H9 (cell line): ENCODE measurements at regions not wholly inside any gene's neighbourhood (a gene's known extent, or its start where the extent isn't known, plus 50 kb on each side); places are given as distances from the start of the nearest gene placed in this dataset.

ENCODE experiments used
- DNase-seq: peaks from one replicate; pipeline ENCODE4 v3.0.0-alpha.2; 2017
- H2AFZ ChIP-seq: one replicate; pipeline ENCODE4 v1.6.1; 2013; ENCODE audit warnings: mild to moderate bottlenecking, low read length, control low read depth, moderate library complexity
- H2AK5ac ChIP-seq: 2 replicates; pipeline ENCODE4 v1.6.1; 2013; ENCODE audit warnings: low read length, control low read depth, mixed read lengths; ENCODE audit not compliant: insufficient read length
- H2BK120ac ChIP-seq: one replicate; pipeline ENCODE4 v1.6.1; 2013; ENCODE audit warnings: low read depth, mild to moderate bottlenecking, low read length, control low read depth, inconsistent platforms; ENCODE audit not compliant: poor library complexity, severe bottlenecking
- H2BK12ac ChIP-seq: 2 replicates; pipeline ENCODE4 v1.6.1; 2013; ENCODE audit warnings: low read length, control low read depth, mixed read lengths, low read depth; ENCODE audit not compliant: insufficient read length
- H2BK15ac ChIP-seq: 2 replicates; pipeline ENCODE4 v1.6.1; 2013; ENCODE audit warnings: low read depth, low read length, control low read depth
- H2BK20ac ChIP-seq: one replicate; pipeline ENCODE4 v1.6.1; 2013; ENCODE audit warnings: low read depth, mild to moderate bottlenecking, low read length, control low read depth, inconsistent platforms; ENCODE audit not compliant: poor library complexity, severe bottlenecking
- H2BK5ac ChIP-seq: 2 replicates; pipeline ENCODE4 v1.6.1; 2013; ENCODE audit warnings: low read length, control low read depth, mixed read lengths; ENCODE audit not compliant: insufficient read length
- H3K14ac ChIP-seq: 2 replicates; pipeline ENCODE4 v1.6.1; 2013; ENCODE audit warnings: low read length, control low read depth; ENCODE audit not compliant: insufficient read depth
- H3K18ac ChIP-seq: 2 replicates; pipeline ENCODE4 v1.6.1; 2013; ENCODE audit warnings: low read depth, mild to moderate bottlenecking, mixed read lengths, low read length, control low read depth; ENCODE audit not compliant: insufficient read length
- H3K23ac ChIP-seq: 2 replicates; pipeline ENCODE4 v1.6.1; 2013; ENCODE audit warnings: low read length, control low read depth, mixed read lengths, low read depth; ENCODE audit not compliant: insufficient read length
- H3K23me2 ChIP-seq: 2 replicates; pipeline ENCODE4 v1.6.1; 2013; ENCODE audit warnings: low read depth, mild to moderate bottlenecking, mixed read lengths, low read length, control low read depth; ENCODE audit not compliant: insufficient read length, poor library complexity, severe bottlenecking
- H3K27ac ChIP-seq: 2 replicates; pipeline ENCODE4 v1.5.1; 2013; ENCODE audit warnings: low read length, control low read depth, mixed read lengths, low read depth; ENCODE audit not compliant: insufficient read length
- H3K27me3 ChIP-seq: 2 replicates; pipeline ENCODE4 v1.6.1; 2013; ENCODE audit warnings: low read length, control low read depth, inconsistent platforms; ENCODE audit not compliant: insufficient read depth
- H3K4ac ChIP-seq: 2 replicates; pipeline ENCODE4 v1.6.1; 2013; ENCODE audit warnings: low read depth, mild to moderate bottlenecking, control low read depth, inconsistent platforms, low read length, moderate library complexity
- H3K4me1 ChIP-seq: 2 replicates; pipeline ENCODE4 v1.6.1; 2013; ENCODE audit warnings: low read length, control low read depth, inconsistent platforms; ENCODE audit not compliant: insufficient read depth
- H3K4me2 ChIP-seq: 2 replicates; pipeline ENCODE4 v1.6.1; 2013; ENCODE audit warnings: low read length, control low read depth, mixed read lengths; ENCODE audit not compliant: insufficient read length, insufficient read depth
- H3K56ac ChIP-seq: 2 replicates; pipeline ENCODE4 v1.6.1; 2013; ENCODE audit warnings: low read depth, mild to moderate bottlenecking, mixed read lengths, low read length, control low read depth; ENCODE audit not compliant: insufficient read length
- H3K79me1 ChIP-seq: 2 replicates; pipeline ENCODE4 v1.6.1; 2013; ENCODE audit warnings: low read depth, mild to moderate bottlenecking, moderate library complexity, low read length, control low read depth, inconsistent platforms; ENCODE audit not compliant: insufficient read depth, poor library complexity, severe bottlenecking
- H3K79me2 ChIP-seq: 2 replicates; pipeline ENCODE4 v1.6.1; 2013; ENCODE audit warnings: low read length, control low read depth, inconsistent platforms; ENCODE audit not compliant: insufficient read depth
- H3K9ac ChIP-seq: 2 replicates; pipeline ENCODE4 v1.6.1; 2013; ENCODE audit warnings: low read length, control low read depth, mixed read lengths; ENCODE audit not compliant: insufficient read length; ENCODE audit errors: extremely low read depth
- H3K9me3 ChIP-seq: one replicate; pipeline ENCODE4 v1.6.1; 2013; ENCODE audit warnings: low read depth, low read length, inconsistent platforms; ENCODE audit not compliant: control insufficient read depth
- H3T11ph ChIP-seq: one replicate; pipeline ENCODE4 v1.6.1; 2013; ENCODE audit warnings: mild to moderate bottlenecking, low read length, control low read depth, inconsistent platforms
- H4K20me1 ChIP-seq: one replicate; pipeline ENCODE4 v1.6.1; 2013; ENCODE audit not compliant: control insufficient read depth, insufficient read length, insufficient read depth
- H4K5ac ChIP-seq: 2 replicates; pipeline ENCODE4 v1.6.1; 2013; ENCODE audit warnings: low read depth, mild to moderate bottlenecking, mixed read lengths, low read length, control low read depth; ENCODE audit not compliant: insufficient read length
- H4K8ac ChIP-seq: replicated peaks from 2 replicates; pipeline ENCODE4 v1.6.1; 2013; ENCODE audit warnings: low read length, control low read depth, mixed read lengths, low read depth; ENCODE audit not compliant: insufficient read length
- H4K91ac ChIP-seq: 2 replicates; pipeline ENCODE4 v1.6.1; 2013; ENCODE audit warnings: low read depth, mild to moderate bottlenecking, moderate library complexity, mixed read lengths, low read length, control low read depth; ENCODE audit not compliant: insufficient read length
- H3K27ac Mint-ChIP-seq, 3 experiments: 2 replicates in 2 of 3; 3 replicates in 1 of 3; pipeline ENCODE4 v1.8.0; 2020 to 2021; ENCODE audit warnings: mixed read lengths in 3 of 3, mild to moderate bottlenecking in 1 of 3, moderate library complexity in 1 of 3
- H3K27me3 Mint-ChIP-seq: 2 replicates; pipeline ENCODE4 v1.8.0; 2021; ENCODE audit warnings: low read depth, mild to moderate bottlenecking, moderate library complexity, mixed read lengths
- H3K36me3 Mint-ChIP-seq, 3 experiments: 2 replicates in 2 of 3; 3 replicates in 1 of 3; pipeline ENCODE4 v1.8.0; 2020 to 2021; ENCODE audit warnings: low read depth in 3 of 3, mixed read lengths in 3 of 3; ENCODE audit not compliant: insufficient read depth in 1 of 3
- H3K4me1 Mint-ChIP-seq, 2 experiments: 2 replicates each; pipeline ENCODE4 v1.8.0; 2020; ENCODE audit warnings: mixed read lengths in 2 of 2
- H3K4me3 Mint-ChIP-seq, 2 experiments: 2 replicates in 1 of 2; 3 replicates in 1 of 2; pipeline ENCODE4 v1.8.0; 2020 to 2021; ENCODE audit warnings: mild to moderate bottlenecking in 2 of 2, mixed read lengths in 2 of 2, moderate library complexity in 1 of 2
- H3K9me3 Mint-ChIP-seq, 2 experiments: 2 replicates in 1 of 2; 3 replicates in 1 of 2; pipeline ENCODE4 v1.8.0; 2020; ENCODE audit warnings: mild to moderate bottlenecking in 2 of 2, mixed read lengths in 2 of 2, moderate library complexity in 1 of 2
- WGBS: extraction: QIAGEN DNeasy Blood & Tissue Kit; methylation state at CpG from one replicate; pipeline ENCODE4 v1.1.7; 2013; ENCODE audit warnings: missing lambda C conversion rate, low lambda C conversion rate, mixed read lengths; ENCODE audit not compliant: insufficient read length; ENCODE audit errors: extremely low coverage; 5-methylcytosine and 5-hydroxymethylcytosine counted together
- TF ChIP-seq, protein P1 (sequence below): fragments of 200-600 bp; sonication (generic); conservative IDR thresholded peaks from 3 replicates; pipeline ENCODE4 v1.8.0; 2021; ENCODE audit warnings: antibody characterized with exemption, mild to moderate bottlenecking

DNA sequence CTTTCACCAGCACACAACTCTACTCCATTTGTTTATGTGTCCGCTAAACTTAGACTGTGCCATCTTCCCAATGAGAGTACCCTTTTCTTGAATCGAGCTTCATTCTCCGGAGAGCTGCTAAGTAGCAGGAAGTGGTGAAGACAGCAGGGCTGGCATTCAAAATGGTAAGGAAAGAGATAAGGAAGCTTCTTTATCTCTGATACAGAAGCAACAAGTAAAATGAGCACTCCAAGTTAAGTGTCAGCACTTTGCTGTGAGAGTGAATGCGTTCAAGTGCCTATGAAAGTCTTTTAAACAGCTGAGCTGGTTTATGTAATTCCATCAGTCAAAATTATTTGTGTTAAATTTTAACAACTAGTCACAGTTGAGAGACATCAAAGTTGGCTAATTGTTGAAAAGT is 386.8 kb upstream of the PTPRD start:
- Histone ChIP-seq H2AFZ (no peak overlapping the region), H3K23ac (no peak overlapping the region), H3K9me3 (no peaks in the 10 kb centered on the region), H3K56ac (no peak overlapping the region), H3K14ac (no peak overlapping the region), H3K18ac (no peak overlapping the region), H2BK5ac (no peak overlapping the region), H2BK12ac (no peak overlapping the region), H3K4me2 (no peak overlapping the region), H2BK15ac (no peak overlapping the region), H3K23me2 (no peaks in the 10 kb centered on the region), H2AK5ac (no peak overlapping the region), H3K9ac (no peak overlapping the region), H3K79me1 (no peaks in the 10 kb centered on the region), H3K79me2 (no peaks in the 10 kb centered on the region), H4K20me1 (no peaks in the 10 kb centered on the region), H3K4me1 (no peaks in the 10 kb centered on the region), H3T11ph (no peak overlapping the region), H2BK20ac (no peak overlapping the region), H4K5ac (no peak overlapping the region), H4K8ac (no peak overlapping the region), H3K4ac (no peak overlapping the region), H2BK120ac (no peak overlapping the region), H3K27me3 (no peaks in the 10 kb centered on the region), H4K91ac (no peak overlapping the region), H3K27ac (no peak overlapping the region)
- no CpG with 5 or more reads among the region's 4 CpGs for WGBS
- DNase-seq: no peak
- H3K4me1 Mint-ChIP-seq: no peaks in the 10 kb centered on the region
- H3K27ac Mint-ChIP-seq: no peak overlapping the region
- TF ChIP-seq, protein P1, sequence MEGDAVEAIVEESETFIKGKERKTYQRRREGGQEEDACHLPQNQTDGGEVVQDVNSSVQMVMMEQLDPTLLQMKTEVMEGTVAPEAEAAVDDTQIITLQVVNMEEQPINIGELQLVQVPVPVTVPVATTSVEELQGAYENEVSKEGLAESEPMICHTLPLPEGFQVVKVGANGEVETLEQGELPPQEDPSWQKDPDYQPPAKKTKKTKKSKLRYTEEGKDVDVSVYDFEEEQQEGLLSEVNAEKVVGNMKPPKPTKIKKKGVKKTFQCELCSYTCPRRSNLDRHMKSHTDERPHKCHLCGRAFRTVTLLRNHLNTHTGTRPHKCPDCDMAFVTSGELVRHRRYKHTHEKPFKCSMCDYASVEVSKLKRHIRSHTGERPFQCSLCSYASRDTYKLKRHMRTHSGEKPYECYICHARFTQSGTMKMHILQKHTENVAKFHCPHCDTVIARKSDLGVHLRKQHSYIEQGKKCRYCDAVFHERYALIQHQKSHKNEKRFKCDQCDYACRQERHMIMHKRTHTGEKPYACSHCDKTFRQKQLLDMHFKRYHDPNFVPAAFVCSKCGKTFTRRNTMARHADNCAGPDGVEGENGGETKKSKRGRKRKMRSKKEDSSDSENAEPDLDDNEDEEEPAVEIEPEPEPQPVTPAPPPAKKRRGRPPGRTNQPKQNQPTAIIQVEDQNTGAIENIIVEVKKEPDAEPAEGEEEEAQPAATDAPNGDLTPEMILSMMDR: no peak
- H3K36me3 Mint-ChIP-seq: peaks cover 1 to 2% (median 2%) of the 10 kb centered on the region in 3 experiments; a peak in 5 of 7 replicates
- peaks cover under 1 to 2% of the 10 kb centered on the region in 2 experiments; a peak in 2 of 5 replicates for H3K9me3 Mint-ChIP-seq
- no peak overlapping the region for H3K4me3 Mint-ChIP-seq
- H3K27me3 Mint-ChIP-seq: no peaks in the 10 kb centered on the region
